ENCODE measurements at regions not wholly inside any gene's neighbourhood (a gene's known extent, or its start where the extent isn't known, plus 50 kb on each side); places are given as distances from the start of the nearest gene placed in this dataset.

- H3K4me2 ChIP-seq (ENCODE audit: low read length, poor library complexity, severe bottlenecking) = no peak overlapping the region
- no peak overlapping the region for H2AFZ ChIP-seq (ENCODE audit: low read depth, low read length)
- H3K36me3 ChIP-seq (ENCODE audit: control insufficient read depth in 1 of 2, insufficient read depth in 2 of 2, low read depth in 1 of 2, low read length in 2 of 2) = no peaks in the 10 kb centered on the region
- H3K18ac ChIP-seq (ENCODE audit: low read depth in 1 of 2, low read length in 2 of 2) = no peak overlapping the region
- H3K4me1 ChIP-seq (ENCODE audit: control insufficient read depth, insufficient read depth, low read depth, low read length) = no peaks in the 10 kb centered on the region
- no peak overlapping the region for H3K4me3 ChIP-seq (ENCODE audit: insufficient read depth in 1 of 2, low read depth in 1 of 2, low read length in 2 of 2)
- H2BK5ac ChIP-seq (ENCODE audit: low read depth, low read length, poor library complexity, severe bottlenecking) = no peak overlapping the region
- no peak overlapping the region for H3K23ac ChIP-seq (ENCODE audit: low read length in 2 of 2)
- 63% methylated on average over 5 of the region's 5 CpGs for WGBS
- H3K9ac ChIP-seq (ENCODE audit: low read length) = no peak overlapping the region
- H3K14ac ChIP-seq (ENCODE audit: low read length in 2 of 2) = no peak overlapping the region
- H4K91ac ChIP-seq (ENCODE audit: low read length) = no peak overlapping the region
- no peak overlapping the region for H2AK5ac ChIP-seq (ENCODE audit: low read length, severe bottlenecking)
- no peaks in the 10 kb centered on the region for H3K79me1 ChIP-seq (replicated peaks; ENCODE audit: low read length, poor library complexity, severe bottlenecking)
- H2BK12ac ChIP-seq (ENCODE audit: low read length in 2 of 2) = no peak overlapping the region
- H3K9me3 ChIP-seq (ENCODE audit: control insufficient read depth, low read length) = no peaks in the 10 kb centered on the region
- no peak overlapping the region for H3K27ac ChIP-seq (ENCODE audit: low read length, poor library complexity, severe bottlenecking)
- H3K4ac ChIP-seq (ENCODE audit: low read depth in 1 of 2, low read length in 2 of 2) = no peak overlapping the region
- no peak overlapping the region for H2BK120ac ChIP-seq (ENCODE audit: low read depth, low read length)
- no peak overlapping the region for H4K8ac ChIP-seq (ENCODE audit: low read length)
- DNase-seq = no peak
- H2BK15ac ChIP-seq (ENCODE audit: low read depth, poor library complexity, severe bottlenecking) = no peak overlapping the region
- H3K27me3 ChIP-seq (ENCODE audit: control insufficient read depth in 1 of 2, insufficient read depth in 1 of 2, low read length in 2 of 2) = no peaks in the 10 kb centered on the region
Observed at GRCh38 chr2:102986826-102987490, 225.1 kb downstream of the TMEM182 start.

- H3K23ac ChIP-seq (ENCODE audit: low read length in 2 of 2) = no peak overlapping the region
- H3K14ac ChIP-seq (ENCODE audit: low read length in 2 of 2) = no peak overlapping the region
- H3K79me1 ChIP-seq (replicated peaks; ENCODE audit: low read length, poor library complexity, severe bottlenecking) = no peaks in the 10 kb centered on the region
- no peak overlapping the region for H2BK15ac ChIP-seq (ENCODE audit: low read depth, poor library complexity, severe bottlenecking)
- H4K8ac ChIP-seq (ENCODE audit: low read length) = no peak overlapping the region
- no peak overlapping the region for H3K9ac ChIP-seq (ENCODE audit: low read length)
- no peak overlapping the region for H2BK12ac ChIP-seq (ENCODE audit: low read length in 2 of 2)
- H3K4me3 ChIP-seq (ENCODE audit: insufficient read depth in 1 of 2, low read depth in 1 of 2, low read length in 2 of 2) = no peak overlapping the region
- DNase-seq = no peak
- no peak overlapping the region for H3K4ac ChIP-seq (ENCODE audit: low read depth in 1 of 2, low read length in 2 of 2)
- no peak overlapping the region for H2AFZ ChIP-seq (ENCODE audit: low read depth, low read length)
- WGBS = 86% methylated on average over 2 of the region's 5 CpGs
- H2BK120ac ChIP-seq (ENCODE audit: low read depth, low read length) = no peak overlapping the region
- no peaks in the 10 kb centered on the region for H3K27me3 ChIP-seq (ENCODE audit: control insufficient read depth in 1 of 2, insufficient read depth in 1 of 2, low read length in 2 of 2)
- no peak overlapping the region for H3K18ac ChIP-seq (ENCODE audit: low read depth in 1 of 2, low read length in 2 of 2)
- H3K9me3 ChIP-seq (ENCODE audit: control insufficient read depth, low read length) = no peaks in the 10 kb centered on the region
- no peak overlapping the region for H2AK5ac ChIP-seq (ENCODE audit: low read length, severe bottlenecking)
- no peak overlapping the region for H2BK5ac ChIP-seq (ENCODE audit: low read depth, low read length, poor library complexity, severe bottlenecking)
- H3K27ac ChIP-seq (ENCODE audit: low read length, poor library complexity, severe bottlenecking) = no peak overlapping the region
- H3K36me3 ChIP-seq (ENCODE audit: control insufficient read depth in 1 of 2, insufficient read depth in 2 of 2, low read depth in 1 of 2, low read length in 2 of 2) = no peaks in the 10 kb centered on the region
- H3K4me1 ChIP-seq (ENCODE audit: control insufficient read depth, insufficient read depth, low read depth, low read length) = no peaks in the 10 kb centered on the region
- H3K4me2 ChIP-seq (ENCODE audit: low read length, poor library complexity, severe bottlenecking) = no peak overlapping the region
- no peak overlapping the region for H4K91ac ChIP-seq (ENCODE audit: low read length)
Observed at GRCh38 chr2:102992607-102993006, 230.8 kb downstream of the TMEM182 start.

- Histone ChIP-seq H2BK15ac (ENCODE audit: low read depth, poor library complexity, severe bottlenecking) (no peak overlapping the region), H2BK12ac (ENCODE audit: low read length in 2 of 2) (no peak overlapping the region), H3K4me2 (ENCODE audit: low read length, poor library complexity, severe bottlenecking) (no peak overlapping the region), H3K79me1 (replicated peaks; ENCODE audit: low read length, poor library complexity, severe bottlenecking) (no peaks in the 10 kb centered on the region), H3K18ac (ENCODE audit: low read depth in 1 of 2, low read length in 2 of 2) (no peak overlapping the region), H2AK5ac (ENCODE audit: low read length, severe bottlenecking) (no peak overlapping the region), H3K27me3 (ENCODE audit: control insufficient read depth in 1 of 2, insufficient read depth in 1 of 2, low read length in 2 of 2) (no peaks in the 10 kb centered on the region), H2AFZ (ENCODE audit: low read depth, low read length) (no peak overlapping the region), H3K36me3 (ENCODE audit: control insufficient read depth in 1 of 2, insufficient read depth in 2 of 2, low read depth in 1 of 2, low read length in 2 of 2) (no peaks in the 10 kb centered on the region), H2BK5ac (ENCODE audit: low read depth, low read length, poor library complexity, severe bottlenecking) (no peak overlapping the region), H3K4me3 (ENCODE audit: insufficient read depth in 1 of 2, low read depth in 1 of 2, low read length in 2 of 2) (no peak overlapping the region), H3K4ac (ENCODE audit: low read depth in 1 of 2, low read length in 2 of 2) (no peak overlapping the region), H3K9ac (ENCODE audit: low read length) (no peak overlapping the region), H3K23ac (ENCODE audit: low read length in 2 of 2) (no peak overlapping the region), H2BK120ac (ENCODE audit: low read depth, low read length) (no peak overlapping the region), H4K8ac (ENCODE audit: low read length) (no peak overlapping the region), H3K27ac (ENCODE audit: low read length, poor library complexity, severe bottlenecking) (no peak overlapping the region), H3K4me1 (ENCODE audit: control insufficient read depth, insufficient read depth, low read depth, low read length) (no peaks in the 10 kb centered on the region), H3K9me3 (ENCODE audit: control insufficient read depth, low read length) (peaks cover 11% of the 10 kb centered on the region), H3K14ac (ENCODE audit: low read length in 2 of 2) (no peak overlapping the region), H4K91ac (ENCODE audit: low read length) (no peak overlapping the region)
- DNase-seq = no peak
- WGBS = 82% methylated on average over 4 of the region's 5 CpGs
Observed at GRCh38 chr2:102999958-103000357, 238.1 kb downstream of the TMEM182 start.

- Histone ChIP-seq H2BK5ac (ENCODE audit: low read depth, low read length, poor library complexity, severe bottlenecking) (no peak overlapping the region), H3K79me1 (replicated peaks; ENCODE audit: low read length, poor library complexity, severe bottlenecking) (no peaks in the 10 kb centered on the region), H4K91ac (ENCODE audit: low read length) (no peak overlapping the region), H3K4ac (ENCODE audit: low read depth in 1 of 2, low read length in 2 of 2) (no peak overlapping the region), H3K18ac (ENCODE audit: low read depth in 1 of 2, low read length in 2 of 2) (no peak overlapping the region), H2AFZ (ENCODE audit: low read depth, low read length) (no peak overlapping the region), H3K23ac (ENCODE audit: low read length in 2 of 2) (no peak overlapping the region), H2BK12ac (ENCODE audit: low read length in 2 of 2) (no peak overlapping the region), H3K4me3 (ENCODE audit: insufficient read depth in 1 of 2, low read depth in 1 of 2, low read length in 2 of 2) (no peak overlapping the region), H3K27me3 (ENCODE audit: control insufficient read depth in 1 of 2, insufficient read depth in 1 of 2, low read length in 2 of 2) (no peaks in the 10 kb centered on the region), H4K8ac (ENCODE audit: low read length) (no peak overlapping the region), H3K14ac (ENCODE audit: low read length in 2 of 2) (no peak overlapping the region), H3K4me2 (ENCODE audit: low read length, poor library complexity, severe bottlenecking) (no peak overlapping the region), H3K4me1 (ENCODE audit: control insufficient read depth, insufficient read depth, low read depth, low read length) (no peaks in the 10 kb centered on the region), H3K36me3 (ENCODE audit: control insufficient read depth in 1 of 2, insufficient read depth in 2 of 2, low read depth in 1 of 2, low read length in 2 of 2) (no peaks in the 10 kb centered on the region), H2AK5ac (ENCODE audit: low read length, severe bottlenecking) (no peak overlapping the region), H2BK15ac (ENCODE audit: low read depth, poor library complexity, severe bottlenecking) (no peak overlapping the region), H3K9me3 (ENCODE audit: control insufficient read depth, low read length) (peaks cover 11% of the 10 kb centered on the region), H3K9ac (ENCODE audit: low read length) (no peak overlapping the region), H3K27ac (ENCODE audit: low read length, poor library complexity, severe bottlenecking) (no peak overlapping the region), H2BK120ac (ENCODE audit: low read depth, low read length) (no peak overlapping the region)
- no peak for DNase-seq
- 80% methylated on average over 2 of the region's 4 CpGs for WGBS
Observed at GRCh38 chr2:103002954-103003353, 241.1 kb downstream of the TMEM182 start.
